NCI-H748 (cell line): ENCODE measurements at regions not wholly inside any gene's neighbourhood (a gene's known extent, or its start where the extent isn't known, plus 50 kb on each side); places are given as distances from the start of the nearest gene placed in this dataset.

Experiments
- DNase-seq: peaks from one replicate; lab custom pipeline; 2025; ENCODE audit not compliant: unreplicated experiment; lab: John Stamatoyannopoulos, UW

- DNase-seq, result no peak
Observed at GRCh38 chr1:2969011-2969844, 52.0 kb upstream of the ACTRT2 start.

GRCh38 chr1:2969845-2970291 is 51.4 kb upstream of the ACTRT2 start:
- no peak for DNase-seq

GRCh38 chr1:2970311-2971071 is 50.8 kb upstream of the ACTRT2 start:
- DNase-seq, result no peak

DNA sequence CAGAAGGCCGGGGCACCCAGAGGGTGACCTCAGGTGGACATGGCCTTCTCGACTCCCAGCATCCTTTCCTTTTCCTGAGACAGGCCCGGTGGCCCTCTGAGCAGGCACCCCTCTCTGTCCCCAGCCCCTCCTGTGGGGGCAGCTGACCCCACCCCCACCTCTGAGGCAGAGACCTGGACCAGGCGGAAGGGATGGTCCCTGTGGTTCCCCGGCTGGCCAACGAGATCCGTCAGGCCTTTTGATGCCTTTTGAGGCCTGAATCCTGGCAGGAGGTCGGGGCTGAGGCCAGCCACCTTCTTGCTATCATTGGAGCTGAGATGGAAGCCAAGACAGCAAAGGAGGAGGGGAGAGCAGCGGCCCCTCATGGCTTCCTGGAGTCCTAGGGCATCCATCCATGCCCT is 50.2 kb upstream of the ACTRT2 start:
- no peak for DNase-seq
